ENCODE measurements at regions not wholly inside any gene's neighbourhood (a gene's known extent, or its start where the extent isn't known, plus 50 kb on each side); places are given as distances from the start of the nearest gene placed in this dataset.

- H3K27ac ChIP-seq, result no peak overlapping the region
- no peaks in the 10 kb centered on the region for H3K4me1 ChIP-seq
- no peaks in the 10 kb centered on the region for H3K36me3 ChIP-seq
- H3K4me3 ChIP-seq, result no peak overlapping the region
- intact Hi-C loops (cut with DNase I), result no loop called here
- peaks cover 0 to 64% of the 10 kb centered on the region in 2 donors for H3K9me3 ChIP-seq
- no peaks in the 10 kb centered on the region for H3K27me3 ChIP-seq
- ATAC-seq (no peak), DNase-seq (no peak)
- TF ChIP-seq, protein P1, sequence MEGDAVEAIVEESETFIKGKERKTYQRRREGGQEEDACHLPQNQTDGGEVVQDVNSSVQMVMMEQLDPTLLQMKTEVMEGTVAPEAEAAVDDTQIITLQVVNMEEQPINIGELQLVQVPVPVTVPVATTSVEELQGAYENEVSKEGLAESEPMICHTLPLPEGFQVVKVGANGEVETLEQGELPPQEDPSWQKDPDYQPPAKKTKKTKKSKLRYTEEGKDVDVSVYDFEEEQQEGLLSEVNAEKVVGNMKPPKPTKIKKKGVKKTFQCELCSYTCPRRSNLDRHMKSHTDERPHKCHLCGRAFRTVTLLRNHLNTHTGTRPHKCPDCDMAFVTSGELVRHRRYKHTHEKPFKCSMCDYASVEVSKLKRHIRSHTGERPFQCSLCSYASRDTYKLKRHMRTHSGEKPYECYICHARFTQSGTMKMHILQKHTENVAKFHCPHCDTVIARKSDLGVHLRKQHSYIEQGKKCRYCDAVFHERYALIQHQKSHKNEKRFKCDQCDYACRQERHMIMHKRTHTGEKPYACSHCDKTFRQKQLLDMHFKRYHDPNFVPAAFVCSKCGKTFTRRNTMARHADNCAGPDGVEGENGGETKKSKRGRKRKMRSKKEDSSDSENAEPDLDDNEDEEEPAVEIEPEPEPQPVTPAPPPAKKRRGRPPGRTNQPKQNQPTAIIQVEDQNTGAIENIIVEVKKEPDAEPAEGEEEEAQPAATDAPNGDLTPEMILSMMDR (IDR thresholded peaks at IDR 0.05), result no peak
Observed at GRCh38 chr17:22694362-22695227, 1002.3 kb downstream of the KCNJ18 start.

DNA sequence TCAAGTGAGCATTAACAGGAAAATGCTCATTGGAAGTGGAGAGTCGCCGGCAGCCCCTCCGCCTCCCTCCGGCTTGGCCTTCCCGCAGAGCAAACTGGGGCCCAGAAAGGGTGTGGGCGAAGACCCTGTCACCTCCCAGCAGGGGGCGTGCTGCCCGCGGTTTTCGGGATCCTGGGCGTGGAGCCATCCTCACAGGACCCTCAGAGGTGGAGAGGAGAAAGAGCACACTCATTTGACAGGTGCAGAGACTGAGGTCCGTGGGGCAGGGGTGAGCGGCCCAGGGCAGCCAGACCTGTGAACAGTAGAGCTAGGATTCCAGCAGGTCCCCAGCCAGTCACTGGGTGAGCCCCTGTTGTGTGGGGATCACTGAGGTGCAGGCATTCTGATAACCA, 1002.9 kb downstream of the KCNJ18 start:
- no peak for DNase-seq
- TF ChIP-seq, protein P1 (IDR thresholded peaks at IDR 0.05), result no peak
- H3K36me3 ChIP-seq, result no peaks in the 10 kb centered on the region
- no peak overlapping the region for H3K4me3 ChIP-seq
- intact Hi-C loops (cut with DNase I), result no loop called here
- no peaks in the 10 kb centered on the region for H3K27me3 ChIP-seq
- H3K9me3 ChIP-seq, result peaks cover 0 to 60% of the 10 kb centered on the region in 2 donors
- no peak for ATAC-seq
- H3K4me1 ChIP-seq, result no peaks in the 10 kb centered on the region
- no peak overlapping the region for H3K27ac ChIP-seq

GRCh38 chr17:22703204-22703603, 1010.9 kb downstream of the KCNJ18 start:
- no peak overlapping the region for H3K4me3 ChIP-seq
- H3K9me3 ChIP-seq, result peaks cover 0 to 30% of the 10 kb centered on the region in 2 donors
- no peaks in the 10 kb centered on the region for H3K27me3 ChIP-seq
- no peaks in the 10 kb centered on the region for H3K36me3 ChIP-seq
- TF ChIP-seq, protein P1 (IDR thresholded peaks at IDR 0.05), result no peak
- DNase-seq (no peak), ATAC-seq (no peak)
- no peak overlapping the region for H3K27ac ChIP-seq
- intact Hi-C loops (cut with DNase I), result no loop called here
- H3K4me1 ChIP-seq, result no peaks in the 10 kb centered on the region

DNA sequence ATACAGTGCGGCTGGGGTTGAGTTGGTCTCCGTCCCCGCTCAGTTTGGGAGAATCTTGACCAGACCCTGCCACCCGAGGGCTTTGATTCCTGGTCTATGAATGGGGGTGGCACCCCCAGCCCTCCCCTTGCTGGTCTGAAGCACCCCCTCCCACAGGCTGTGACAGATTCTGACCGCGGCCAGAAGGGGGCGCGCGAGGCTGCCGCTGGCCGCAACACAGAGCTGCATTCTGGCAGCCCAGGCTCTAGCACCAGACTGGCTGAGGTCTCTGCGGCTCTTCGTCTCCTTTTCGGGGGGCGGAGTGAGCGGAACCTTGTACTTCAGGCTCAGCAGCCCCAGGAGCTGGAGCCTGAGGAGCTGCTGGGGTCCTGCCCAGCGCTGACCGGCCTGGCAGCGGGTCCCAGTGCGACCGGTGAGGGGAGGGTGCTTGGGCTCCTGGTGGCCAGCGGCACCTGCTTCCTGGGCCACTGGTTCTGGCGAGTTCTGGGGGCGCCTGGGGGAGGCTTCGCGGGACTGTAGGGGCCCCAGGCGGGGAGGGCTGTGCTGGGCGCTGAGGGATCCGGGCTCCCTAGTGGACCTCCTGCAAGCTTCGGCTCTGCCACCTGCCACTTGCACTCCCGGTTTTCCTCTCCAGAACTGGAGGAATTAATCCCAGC, 1011.6 kb downstream of the KCNJ18 start:
- Histone ChIP-seq H3K36me3 (no peaks in the 10 kb centered on the region), H3K27me3 (no peaks in the 10 kb centered on the region), H3K9me3 (peaks cover 0 to 28% of the 10 kb centered on the region in 2 donors), H3K27ac (no peak overlapping the region), H3K4me1 (no peaks in the 10 kb centered on the region), H3K4me3 (no peak overlapping the region)
- TF ChIP-seq, protein P1 (IDR thresholded peaks at IDR 0.05), result no peak
- ATAC-seq, result no peak
- intact Hi-C loops (cut with DNase I), result no loop called here
- DNase-seq, result no peak

DNA sequence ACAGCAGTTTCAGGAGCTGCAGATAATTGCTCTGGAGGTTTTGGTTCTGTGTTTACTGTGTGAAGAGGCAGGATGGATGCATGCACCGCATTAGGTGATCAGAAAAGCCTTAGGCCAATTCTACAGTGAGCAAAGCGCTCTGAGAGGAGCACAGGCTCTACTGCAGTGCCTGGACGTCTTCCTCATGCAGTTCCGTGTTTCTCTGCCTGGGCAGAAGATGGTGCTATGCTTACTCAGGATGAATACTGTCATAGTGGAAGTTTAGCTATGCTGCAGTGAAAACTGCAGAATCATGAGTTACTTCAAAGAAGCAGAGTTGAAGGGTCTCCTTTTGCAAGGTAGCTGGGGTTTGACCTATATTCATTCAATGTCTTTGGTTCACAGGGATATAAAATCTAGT, 1012.4 kb downstream of the KCNJ18 start:
- H3K27me3 ChIP-seq, result no peaks in the 10 kb centered on the region
- ATAC-seq, result no peak

More for the DNA sequence above, 1012.4 kb downstream of the KCNJ18 start:
- intact Hi-C loops (cut with DNase I), result no loop called here
- Histone ChIP-seq H3K27ac (no peak overlapping the region), H3K36me3 (no peaks in the 10 kb centered on the region), H3K4me1 (no peaks in the 10 kb centered on the region), H3K4me3 (no peak overlapping the region), H3K9me3 (peaks cover 0 to 26% of the 10 kb centered on the region in 2 donors)
- TF ChIP-seq, protein P1 (IDR thresholded peaks at IDR 0.05), result no peak
- DNase-seq, result no peak
